C4-2B (cell line): ENCODE measurements at regions not wholly inside any gene's neighbourhood (a gene's known extent, or its start where the extent isn't known, plus 50 kb on each side); places are given as distances from the start of the nearest gene placed in this dataset.

ENCODE experiments used
- ZFX ChIP-seq: fragments of 450-650 bp; IDR thresholded peaks from 2 replicates; pipeline ENCODE4 v1.6.1; 2017
- TF ChIP-seq, protein P1 (sequence below): fragments of 450-650 bp; conservative IDR thresholded peaks from 2 replicates; pipeline ENCODE4 v1.5.1; 2017; ENCODE audit warnings: mild to moderate bottlenecking

DNA sequence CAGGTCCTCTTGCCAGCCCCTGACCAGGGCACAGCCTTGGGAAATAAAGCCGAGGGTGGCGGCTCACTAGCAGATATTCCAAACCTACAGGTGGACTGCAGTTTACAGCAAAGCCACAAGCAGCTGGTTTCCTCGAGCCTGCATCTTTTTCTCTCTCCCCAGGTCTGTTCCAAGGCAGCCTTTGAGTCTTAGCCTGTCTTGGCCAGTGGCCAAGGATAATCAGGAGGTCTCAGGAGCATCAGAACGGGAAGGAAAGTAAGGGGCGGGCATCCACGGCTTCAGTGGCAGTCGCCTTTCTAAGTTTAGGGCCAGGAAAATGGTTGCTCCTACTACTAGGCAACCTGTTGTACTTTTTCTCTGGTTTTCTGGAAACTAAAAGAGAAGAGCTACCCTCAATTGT is 219.7 kb upstream of the ZMIZ1 start:
- TF ChIP-seq, protein P1, sequence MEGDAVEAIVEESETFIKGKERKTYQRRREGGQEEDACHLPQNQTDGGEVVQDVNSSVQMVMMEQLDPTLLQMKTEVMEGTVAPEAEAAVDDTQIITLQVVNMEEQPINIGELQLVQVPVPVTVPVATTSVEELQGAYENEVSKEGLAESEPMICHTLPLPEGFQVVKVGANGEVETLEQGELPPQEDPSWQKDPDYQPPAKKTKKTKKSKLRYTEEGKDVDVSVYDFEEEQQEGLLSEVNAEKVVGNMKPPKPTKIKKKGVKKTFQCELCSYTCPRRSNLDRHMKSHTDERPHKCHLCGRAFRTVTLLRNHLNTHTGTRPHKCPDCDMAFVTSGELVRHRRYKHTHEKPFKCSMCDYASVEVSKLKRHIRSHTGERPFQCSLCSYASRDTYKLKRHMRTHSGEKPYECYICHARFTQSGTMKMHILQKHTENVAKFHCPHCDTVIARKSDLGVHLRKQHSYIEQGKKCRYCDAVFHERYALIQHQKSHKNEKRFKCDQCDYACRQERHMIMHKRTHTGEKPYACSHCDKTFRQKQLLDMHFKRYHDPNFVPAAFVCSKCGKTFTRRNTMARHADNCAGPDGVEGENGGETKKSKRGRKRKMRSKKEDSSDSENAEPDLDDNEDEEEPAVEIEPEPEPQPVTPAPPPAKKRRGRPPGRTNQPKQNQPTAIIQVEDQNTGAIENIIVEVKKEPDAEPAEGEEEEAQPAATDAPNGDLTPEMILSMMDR = no peak
- no peak for TF ChIP-seq ZFX
